HG02610 (cell line): ENCODE measurements at regions not wholly inside any gene's neighbourhood (a gene's known extent, or its start where the extent isn't known, plus 50 kb on each side); places are given as distances from the start of the nearest gene placed in this dataset.
"Not testable (repeated sequence)": the region's sequence is repeated elsewhere in the genome, so short reads cannot be mapped to it uniquely, and the experiment has no call there.

ENCODE experiments used
- ATAC-seq: cut with Tn5 transposase; IDR thresholded peaks from one replicate; pipeline ENCODE4 v1.9.1; 2021; ENCODE audit warnings: mild to moderate bottlenecking, moderate library complexity; ENCODE audit not compliant: unreplicated experiment

GRCh38 chr20:24831232-24831631 lies 117.8 kb upstream of the CST7 start:
- ATAC-seq, result no peak

- no peak for ATAC-seq
Measured at GRCh38 chr20:24832518-24832917, 116.6 kb upstream of the CST7 start.

- no peak for ATAC-seq
Measured at GRCh38 chr20:24833592-24833991, 115.5 kb upstream of the CST7 start.

- no peak for ATAC-seq
Measured at GRCh38 chr20:24834310-24834709, 114.8 kb upstream of the CST7 start.

GRCh38 chr20:24835195-24835594 lies 113.9 kb upstream of the CST7 start:
- ATAC-seq, result no peak

- no peak for ATAC-seq
Measured at GRCh38 chr20:24836041-24836533, 113.0 kb upstream of the CST7 start.

GRCh38 chr20:24836661-24837299 lies 112.3 kb upstream of the CST7 start:
- ATAC-seq, result no peak

GRCh38 chr20:24837781-24838450 lies 111.2 kb upstream of the CST7 start:
- ATAC-seq, result no peak

GRCh38 chr20:24838546-24839535 lies 110.2 kb upstream of the CST7 start:
- ATAC-seq, result no peak

GRCh38 chr20:24840121-24840713 lies 108.9 kb upstream of the CST7 start:
- no peak for ATAC-seq

- no peak for ATAC-seq
Measured at GRCh38 chr20:24842274-24842917, 106.7 kb upstream of the CST7 start.

- peak; percentile 92 for ATAC-seq
Measured at GRCh38 chr20:24842918-24843715, 106.0 kb upstream of the CST7 start.

GRCh38 chr20:24850176-24850575 lies 98.9 kb upstream of the CST7 start:
- no peak for ATAC-seq

- ATAC-seq, result no peak
Measured at GRCh38 chr20:24851346-24852019, 97.6 kb upstream of the CST7 start.

GRCh38 chr20:24853916-24854315 lies 95.2 kb upstream of the CST7 start:
- ATAC-seq, result no peak

- ATAC-seq, result no peak
Measured at GRCh38 chr20:24855848-24856247, 93.2 kb upstream of the CST7 start.

GRCh38 chr20:24858500-24858899 lies 90.6 kb upstream of the CST7 start:
- not testable (repeated sequence) for ATAC-seq

GRCh38 chr20:24859539-24859938 lies 89.5 kb upstream of the CST7 start:
- ATAC-seq, result no peak

GRCh38 chr20:24862186-24862585 lies 86.9 kb upstream of the CST7 start:
- ATAC-seq, result no peak
